NB4 (cell line): ENCODE measurements at regions not wholly inside any gene's neighbourhood (a gene's known extent, or its start where the extent isn't known, plus 50 kb on each side); places are given as distances from the start of the nearest gene placed in this dataset.
"Not testable (repeated sequence)": the region's sequence is repeated elsewhere in the genome, so short reads cannot be mapped to it uniquely, and the experiment has no call there.

Experiments
- POLR2A ChIP-seq: IDR thresholded peaks from 2 replicates; pipeline ENCODE4 v1.6.1; 2011; ENCODE audit warnings: mild to moderate bottlenecking; ENCODE audit not compliant: insufficient read length; ENCODE audit errors: extremely low read depth
- TF ChIP-seq, protein P1 (sequence below): IDR thresholded peaks from one replicate; pipeline ENCODE4 v1.5.1; 2012; ENCODE audit warnings: low read depth, low read length

- TF ChIP-seq, protein P1, sequence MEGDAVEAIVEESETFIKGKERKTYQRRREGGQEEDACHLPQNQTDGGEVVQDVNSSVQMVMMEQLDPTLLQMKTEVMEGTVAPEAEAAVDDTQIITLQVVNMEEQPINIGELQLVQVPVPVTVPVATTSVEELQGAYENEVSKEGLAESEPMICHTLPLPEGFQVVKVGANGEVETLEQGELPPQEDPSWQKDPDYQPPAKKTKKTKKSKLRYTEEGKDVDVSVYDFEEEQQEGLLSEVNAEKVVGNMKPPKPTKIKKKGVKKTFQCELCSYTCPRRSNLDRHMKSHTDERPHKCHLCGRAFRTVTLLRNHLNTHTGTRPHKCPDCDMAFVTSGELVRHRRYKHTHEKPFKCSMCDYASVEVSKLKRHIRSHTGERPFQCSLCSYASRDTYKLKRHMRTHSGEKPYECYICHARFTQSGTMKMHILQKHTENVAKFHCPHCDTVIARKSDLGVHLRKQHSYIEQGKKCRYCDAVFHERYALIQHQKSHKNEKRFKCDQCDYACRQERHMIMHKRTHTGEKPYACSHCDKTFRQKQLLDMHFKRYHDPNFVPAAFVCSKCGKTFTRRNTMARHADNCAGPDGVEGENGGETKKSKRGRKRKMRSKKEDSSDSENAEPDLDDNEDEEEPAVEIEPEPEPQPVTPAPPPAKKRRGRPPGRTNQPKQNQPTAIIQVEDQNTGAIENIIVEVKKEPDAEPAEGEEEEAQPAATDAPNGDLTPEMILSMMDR, result not testable (repeated sequence)
- TF ChIP-seq POLR2A, result not testable (repeated sequence)
Measured at GRCh38 chr16:16519395-16519794, 140.5 kb downstream of the NPIPA7 start.
